HepG2 (cell line): ENCODE measurements at regions not wholly inside any gene's neighbourhood (a gene's known extent, or its start where the extent isn't known, plus 50 kb on each side); places are given as distances from the start of the nearest gene placed in this dataset.

ENCODE experiments used
- ATAC-seq: fragments of 200-7000 bp; cut with Tn5 transposase; 3 replicates; pipeline ENCODE4 v1.9.1; 2020; ENCODE audit warnings: mild to moderate bottlenecking, moderate library complexity
- BruUV-seq: library from RNA; stranded (reverse); fragments of 400-500 nt; replicated peaks from 2 replicates; lab custom pipeline; 2021; lab: Mats Ljungman, UMichigan
- CTCF ChIA-PET: fragments of 300-600 bp; formaldehyde crosslinking; extraction: SDS; loops from one replicate; lab custom pipeline; 2021; ENCODE audit warnings: low total read pairs, inconsistent platforms, low intra/inter-chr PET ratio; lab: Yijun Ruan, JAX
- POLR2A ChIA-PET: fragments of 350-600 bp; sonication (Branson Sonifier 250); formaldehyde crosslinking; loops from one replicate; lab custom pipeline; 2020; ENCODE audit warnings: antibody characterized with exemption, inconsistent platforms; lab: Yijun Ruan, JAX
- DNase-seq: peaks from one replicate; pipeline ENCODE4 v3.0.0-alpha.2; 2015; ENCODE audit warnings: low spot score
- FAIRE-seq: peaks from 3 replicates; lab custom pipeline; 2011; peaks lifted over from hg19 to GRCh38; lab: Jason Lieb, UNC
- H2AFZ ChIP-seq: one replicate; pipeline ENCODE4 v1.6.1; 2011; ENCODE audit warnings: low read length, inconsistent platforms
- H3K27ac ChIP-seq: fragments of 300-600 bp; 3 replicates; pipeline ENCODE4 v1.8.0; 2011; ENCODE audit warnings: mixed run types, mild to moderate bottlenecking, mixed read lengths, low read length, inconsistent platforms; ENCODE audit not compliant: insufficient read depth; ENCODE audit errors: extremely low read length
- H3K27me3 ChIP-seq, 2 experiments: fragments of 200-600 bp in 1 of 2; 2 replicates in 1 of 2; 3 replicates in 1 of 2; pipeline versions ENCODE4 v1.6.0 to v1.8.0; 2011; ENCODE audit warnings: low read length in 2 of 2, mild to moderate bottlenecking in 2 of 2, moderate library complexity in 2 of 2, inconsistent platforms in 1 of 2; ENCODE audit not compliant: insufficient read depth in 2 of 2, control insufficient read depth in 1 of 2
- H3K36me3 ChIP-seq, 2 experiments: fragments of 200-600 bp in 1 of 2; replicated peaks in 1 of 2; 2 replicates in 1 of 2; 3 replicates in 1 of 2; pipeline versions ENCODE4 v1.5.1 to v1.8.0; 2011; ENCODE audit warnings: low read length in 2 of 2, inconsistent platforms in 1 of 2; ENCODE audit not compliant: insufficient read depth in 2 of 2, control insufficient read depth in 1 of 2
- H3K4me1 ChIP-seq: 2 replicates; pipeline ENCODE4 v1.5.1; 2012; ENCODE audit warnings: low read length, inconsistent platforms; ENCODE audit not compliant: insufficient read depth
- H3K4me2 ChIP-seq: 2 replicates; pipeline ENCODE4 v1.6.0; 2011; ENCODE audit warnings: low read depth, low read length, inconsistent platforms
- H3K4me3 ChIP-seq, 3 experiments: fragments of 200-600 bp in 1 of 3; sonication (generic), shearing (Covaris generic) in 1 of 3; replicated peaks in 1 of 3; 2 replicates each; pipeline ENCODE4 v1.5.1; 2011 to 2016; ENCODE audit warnings: low read length in 3 of 3, inconsistent platforms in 2 of 3, low read depth in 2 of 3, mild to moderate bottlenecking in 2 of 3, control low read depth in 1 of 3, mixed read lengths in 1 of 3; ENCODE audit not compliant: insufficient read depth in 1 of 3
- H3K79me2 ChIP-seq: one replicate; pipeline ENCODE4 v1.6.1; 2011; ENCODE audit warnings: low read length, inconsistent platforms; ENCODE audit not compliant: insufficient read depth
- H3K9ac ChIP-seq: 2 replicates; pipeline ENCODE4 v1.6.0; 2011; ENCODE audit warnings: mild to moderate bottlenecking, low read depth, low read length, inconsistent platforms; ENCODE audit not compliant: insufficient read depth
- H3K9me3 ChIP-seq: 2 replicates; pipeline ENCODE4 v1.5.1; 2012; ENCODE audit warnings: mild to moderate bottlenecking, low read length
- H4K20me1 ChIP-seq: 2 replicates; pipeline ENCODE4 v1.6.0; 2011; ENCODE audit warnings: inconsistent platforms, mild to moderate bottlenecking, low read length, moderate library complexity; ENCODE audit not compliant: insufficient read depth
- NR3C1 ChIP-seq: sonication (generic); formaldehyde crosslinking; IDR thresholded peaks from 2 replicates; pipeline ENCODE4 v1.4.0; 2020; ENCODE audit warnings: missing genetic modification reagents
- WGBS: methylation state at CpG from one replicate; pipeline ENCODE4 v1.1.6; 2017; ENCODE audit warnings: low lambda C conversion rate; 5-methylcytosine and 5-hydroxymethylcytosine counted together
- in situ Hi-C: cut with HindIII; loops from 2 replicates; pipeline ENCODE4 v1.10.0; 2017; ENCODE audit warnings: low pct_unique_long_range_greater_than_20kb; ENCODE audit not compliant: extremely low pct_ligation_motif_present
- intact Hi-C: fragments of 100-400 bp; cut with micrococcal nuclease; formaldehyde crosslinking; loops from one replicate; pipeline ENCODE4 v1.10.0; 2022; ENCODE audit not compliant: unreplicated experiment
- TF ChIP-seq, protein P1 (sequence below), 2 experiments: sonication (generic) in 1 of 2; formaldehyde crosslinking in 1 of 2; IDR thresholded peaks; 2 replicates each; pipeline versions ENCODE4 v1.5.1 to v1.6.1; 2011 to 2020; ENCODE audit warnings: borderline replicate concordance in 1 of 2, low read depth in 1 of 2, low read length in 1 of 2, mild to moderate bottlenecking in 1 of 2, missing genetic modification reagents in 1 of 2, moderate library complexity in 1 of 2
- TF ChIP-seq, protein P2 (sequence below): sonication (generic); formaldehyde crosslinking; IDR thresholded peaks from 2 replicates; pipeline ENCODE4 v1.4.0; 2020; ENCODE audit warnings: missing genetic modification reagents, borderline replicate concordance

DNA sequence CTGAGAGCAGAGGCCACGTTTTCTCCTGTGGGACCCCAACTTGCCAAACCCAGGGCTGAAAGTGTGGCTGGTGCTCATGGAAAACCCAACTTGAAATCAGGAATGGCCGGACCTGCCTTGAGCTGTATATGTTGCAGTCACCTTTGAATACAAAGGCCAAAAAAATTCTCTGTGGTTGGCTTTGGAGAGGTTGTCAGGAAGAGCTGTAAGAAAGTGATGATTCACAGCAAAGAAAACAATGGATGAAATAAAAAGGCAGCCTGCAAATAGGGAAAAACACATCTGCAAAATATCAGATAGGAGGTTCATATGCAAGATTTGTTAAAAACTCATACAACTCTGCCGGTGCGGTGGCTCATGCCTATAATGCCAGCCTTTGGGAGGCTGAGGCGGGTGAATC, 715.8 kb downstream of the UQCRFS1 start:
- 38% methylated on average over 5 of the region's 5 CpGs for WGBS
- no peaks in the 10 kb centered on the region for H3K27me3 ChIP-seq
- no TSS peak for BruUV-seq
- ATAC-seq (no peak), FAIRE-seq (no peak), DNase-seq (no peak)
- H3K4me1 ChIP-seq: no peaks in the 10 kb centered on the region
- ChIA-PET CTCF (no interaction called here), POLR2A (no interaction called here)
- peaks cover 70% of the 10 kb centered on the region for H3K9me3 ChIP-seq
- TF ChIP-seq, protein P1, sequence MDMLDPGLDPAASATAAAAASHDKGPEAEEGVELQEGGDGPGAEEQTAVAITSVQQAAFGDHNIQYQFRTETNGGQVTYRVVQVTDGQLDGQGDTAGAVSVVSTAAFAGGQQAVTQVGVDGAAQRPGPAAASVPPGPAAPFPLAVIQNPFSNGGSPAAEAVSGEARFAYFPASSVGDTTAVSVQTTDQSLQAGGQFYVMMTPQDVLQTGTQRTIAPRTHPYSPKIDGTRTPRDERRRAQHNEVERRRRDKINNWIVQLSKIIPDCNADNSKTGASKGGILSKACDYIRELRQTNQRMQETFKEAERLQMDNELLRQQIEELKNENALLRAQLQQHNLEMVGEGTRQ (IDR thresholded peaks at IDR 0.05; ENCODE audit: low read depth, low read length): no peak
- TF ChIP-seq, protein P1 (CRISPR knock-in tag; IDR thresholded peaks at IDR 0.05; ENCODE audit: borderline replicate concordance): no peak
- no peak for TF ChIP-seq NR3C1 (CRISPR knock-in tag)
- TF ChIP-seq, protein P2, sequence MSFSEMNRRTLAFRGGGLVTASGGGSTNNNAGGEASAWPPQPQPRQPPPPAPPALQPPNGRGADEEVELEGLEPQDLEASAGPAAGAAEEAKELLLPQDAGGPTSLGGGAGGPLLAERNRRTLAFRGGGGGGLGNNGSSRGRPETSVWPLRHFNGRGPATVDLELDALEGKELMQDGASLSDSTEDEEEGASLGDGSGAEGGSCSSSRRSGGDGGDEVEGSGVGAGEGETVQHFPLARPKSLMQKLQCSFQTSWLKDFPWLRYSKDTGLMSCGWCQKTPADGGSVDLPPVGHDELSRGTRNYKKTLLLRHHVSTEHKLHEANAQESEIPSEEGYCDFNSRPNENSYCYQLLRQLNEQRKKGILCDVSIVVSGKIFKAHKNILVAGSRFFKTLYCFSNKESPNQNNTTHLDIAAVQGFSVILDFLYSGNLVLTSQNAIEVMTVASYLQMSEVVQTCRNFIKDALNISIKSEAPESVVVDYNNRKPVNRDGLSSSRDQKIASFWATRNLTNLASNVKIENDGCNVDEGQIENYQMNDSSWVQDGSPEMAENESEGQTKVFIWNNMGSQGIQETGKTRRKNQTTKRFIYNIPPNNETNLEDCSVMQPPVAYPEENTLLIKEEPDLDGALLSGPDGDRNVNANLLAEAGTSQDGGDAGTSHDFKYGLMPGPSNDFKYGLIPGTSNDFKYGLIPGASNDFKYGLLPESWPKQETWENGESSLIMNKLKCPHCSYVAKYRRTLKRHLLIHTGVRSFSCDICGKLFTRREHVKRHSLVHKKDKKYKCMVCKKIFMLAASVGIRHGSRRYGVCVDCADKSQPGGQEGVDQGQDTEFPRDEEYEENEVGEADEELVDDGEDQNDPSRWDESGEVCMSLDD (CRISPR knock-in tag): no peak
- intact Hi-C loops: no loop called here
- in situ Hi-C loops: no loop called here
- no peak overlapping the region for H3K27ac ChIP-seq
- no peak overlapping the region for H3K4me2 ChIP-seq
- no peak overlapping the region for H3K9ac ChIP-seq
- H3K36me3 ChIP-seq: no peaks in the 10 kb centered on the region
- H3K79me2 ChIP-seq: no peaks in the 10 kb centered on the region
- no peak overlapping the region for H2AFZ ChIP-seq
- H4K20me1 ChIP-seq: no peaks in the 10 kb centered on the region
- H3K4me3 ChIP-seq: no peak overlapping the region
